Spleen (tissue), 7 donors: ENCODE measurements at regions not wholly inside any gene's neighbourhood (a gene's known extent, or its start where the extent isn't known, plus 50 kb on each side); places are given as distances from the start of the nearest gene placed in this dataset.

Experiments
- POLR2A ChIP-seq, 3 donors: fragments of 450-650 bp; IDR thresholded peaks; one replicate each; pipeline ENCODE4 v1.5.1; 2017; ENCODE audit warnings: antibody characterized with exemption in 3 of 3, mild to moderate bottlenecking in 1 of 3
- POLR2AphosphoS5 ChIP-seq, 3 donors: sonication (generic); formaldehyde crosslinking; IDR thresholded peaks; one replicate each; pipeline ENCODE4 v1.5.1; 2017; ENCODE audit warnings: antibody characterized with exemption in 3 of 3
- TF ChIP-seq, protein P1 (sequence below), 11 experiments: fragments of 200-600 bp in 7 of 11; fragments of 450-650 bp in 4 of 11; sonication (generic) in 4 of 11; IDR thresholded peaks in 8 of 11; conservative IDR thresholded peaks in 3 of 11; 1 replicate in 7 of 11; 2 replicates in 4 of 11; pipeline versions ENCODE4 v1.4.0 to v1.8.0; 2016 to 2021; ENCODE audit warnings: antibody characterized with exemption in 11 of 11, inconsistent platforms in 4 of 11, mild to moderate bottlenecking in 1 of 11
- donor health status: DM: no; HTN: no; CAD: no; lungs with moderate emphysema.
- donor health status: DM: no; HTN: no; CAD: no.
- donor health status: DM: no; HTN: no; CAD: no.

DNA sequence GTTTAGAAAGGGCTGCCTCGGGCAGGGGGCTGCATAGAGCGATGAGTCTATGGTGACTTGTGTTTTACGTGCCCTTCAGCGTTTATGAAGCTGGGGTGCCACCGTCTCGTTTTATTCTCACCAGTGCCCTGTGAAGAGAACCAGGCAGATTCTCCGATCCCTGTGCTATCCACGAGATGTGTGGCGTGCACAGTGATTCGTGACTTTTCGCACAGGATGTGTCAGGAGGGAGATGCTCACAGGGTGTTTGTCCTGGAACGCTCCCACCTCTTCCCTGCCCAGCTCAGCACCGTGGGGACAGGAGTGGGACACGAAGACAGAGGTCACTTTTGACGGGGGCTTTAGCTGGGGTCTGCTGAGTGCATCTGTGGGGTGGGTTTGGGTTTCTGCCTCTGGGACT, 54.9 kb upstream of the AJAP1 start:
- TF ChIP-seq, protein P1, sequence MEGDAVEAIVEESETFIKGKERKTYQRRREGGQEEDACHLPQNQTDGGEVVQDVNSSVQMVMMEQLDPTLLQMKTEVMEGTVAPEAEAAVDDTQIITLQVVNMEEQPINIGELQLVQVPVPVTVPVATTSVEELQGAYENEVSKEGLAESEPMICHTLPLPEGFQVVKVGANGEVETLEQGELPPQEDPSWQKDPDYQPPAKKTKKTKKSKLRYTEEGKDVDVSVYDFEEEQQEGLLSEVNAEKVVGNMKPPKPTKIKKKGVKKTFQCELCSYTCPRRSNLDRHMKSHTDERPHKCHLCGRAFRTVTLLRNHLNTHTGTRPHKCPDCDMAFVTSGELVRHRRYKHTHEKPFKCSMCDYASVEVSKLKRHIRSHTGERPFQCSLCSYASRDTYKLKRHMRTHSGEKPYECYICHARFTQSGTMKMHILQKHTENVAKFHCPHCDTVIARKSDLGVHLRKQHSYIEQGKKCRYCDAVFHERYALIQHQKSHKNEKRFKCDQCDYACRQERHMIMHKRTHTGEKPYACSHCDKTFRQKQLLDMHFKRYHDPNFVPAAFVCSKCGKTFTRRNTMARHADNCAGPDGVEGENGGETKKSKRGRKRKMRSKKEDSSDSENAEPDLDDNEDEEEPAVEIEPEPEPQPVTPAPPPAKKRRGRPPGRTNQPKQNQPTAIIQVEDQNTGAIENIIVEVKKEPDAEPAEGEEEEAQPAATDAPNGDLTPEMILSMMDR (IDR thresholded peaks at IDR 0.05 in 8 of 11, conservative IDR thresholded peaks at IDR 0.05 in 3 of 11): no peak
- TF ChIP-seq POLR2A (IDR thresholded peaks at IDR 0.05) (no peak), POLR2AphosphoS5 (IDR thresholded peaks at IDR 0.05) (no peak)
